HUES64 (cell line): ENCODE measurements at regions not wholly inside any gene's neighbourhood (a gene's known extent, or its start where the extent isn't known, plus 50 kb on each side); places are given as distances from the start of the nearest gene placed in this dataset.

ENCODE experiments used
- H3K27ac ChIP-seq: 2 replicates; pipeline ENCODE4 v1.7.0; 2013; ENCODE audit warnings: low read depth, low read length, inconsistent platforms
- H3K27me3 ChIP-seq: 2 replicates; pipeline ENCODE4 v1.6.1; 2013; ENCODE audit warnings: mild to moderate bottlenecking, low read length; ENCODE audit not compliant: insufficient read depth
- H3K36me3 ChIP-seq: 2 replicates; pipeline ENCODE4 v1.6.1; 2013; ENCODE audit warnings: mild to moderate bottlenecking, low read length; ENCODE audit not compliant: insufficient read depth
- H3K4me1 ChIP-seq: 2 replicates; pipeline ENCODE4 v1.6.1; 2013; ENCODE audit warnings: mild to moderate bottlenecking, low read length, moderate library complexity; ENCODE audit not compliant: insufficient read depth
- H3K4me3 ChIP-seq: 2 replicates; pipeline ENCODE4 v1.5.1; 2013; ENCODE audit warnings: mild to moderate bottlenecking, low read length, moderate library complexity
- H3K9ac ChIP-seq: 2 replicates; pipeline ENCODE4 v1.6.1; 2013; ENCODE audit warnings: mild to moderate bottlenecking, low read depth, low read length
- H3K9me3 ChIP-seq: 2 replicates; pipeline ENCODE4 v1.6.1; 2013; ENCODE audit warnings: low read depth, low read length; ENCODE audit not compliant: insufficient read depth
- WGBS: fragments of 150-250, 120-280 bp; methylation state at CpG from one replicate; pipeline ENCODE4 v1.1.7; 2013; ENCODE audit warnings: missing lambda C conversion rate; 5-methylcytosine and 5-hydroxymethylcytosine counted together

DNA sequence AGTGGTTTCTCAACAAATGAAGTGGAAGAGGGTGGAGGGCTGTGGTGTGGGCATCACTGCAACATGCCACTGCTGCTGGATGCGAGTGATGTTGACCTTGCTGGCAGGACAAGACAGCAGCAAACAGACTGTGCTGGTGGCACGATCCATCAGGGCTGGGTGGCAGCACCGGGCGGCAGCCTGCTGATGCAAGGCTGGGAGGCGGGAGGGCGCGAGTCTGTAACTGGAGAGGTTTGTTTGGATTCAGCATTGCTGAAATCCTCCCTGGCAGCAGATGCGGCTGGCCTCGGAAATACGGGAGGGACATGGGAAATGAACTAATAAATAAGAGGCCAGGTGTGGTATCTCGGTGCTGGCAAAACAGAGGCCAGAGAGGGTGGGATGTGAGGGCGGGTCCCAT lies 224.2 kb downstream of the ENGASE start:
- H3K4me1 ChIP-seq, result no peaks in the 10 kb centered on the region
- no peak overlapping the region for H3K27ac ChIP-seq
- H3K4me3 ChIP-seq, result no peak overlapping the region
- H3K27me3 ChIP-seq, result peaks cover 10% of the 10 kb centered on the region
- WGBS, result 95% methylated on average over 12 of the region's 12 CpGs
- no peaks in the 10 kb centered on the region for H3K9me3 ChIP-seq
- no peak overlapping the region for H3K9ac ChIP-seq
- H3K36me3 ChIP-seq, result no peaks in the 10 kb centered on the region

DNA sequence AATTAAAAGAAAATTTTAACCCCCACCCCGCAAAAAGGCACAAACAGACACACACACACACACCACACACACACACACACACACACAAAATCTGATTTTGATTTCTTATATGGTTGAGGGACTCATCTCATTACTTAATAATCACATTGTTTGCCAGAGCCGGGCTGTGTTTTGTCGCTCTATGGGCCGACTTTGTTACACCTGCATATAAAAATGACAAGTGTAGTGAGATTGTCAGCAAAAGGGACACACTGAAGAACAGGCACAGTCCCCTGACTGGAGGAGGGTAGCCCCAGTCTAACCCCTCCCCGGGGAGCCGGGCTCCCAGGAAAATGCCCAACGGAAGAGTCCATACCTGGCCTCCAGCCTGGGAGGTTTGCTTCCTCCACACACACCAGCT lies 221.6 kb downstream of the ENGASE start:
- Histone ChIP-seq H3K4me3 (no peak overlapping the region), H3K27ac (no peak overlapping the region), H3K4me1 (no peaks in the 10 kb centered on the region), H3K9me3 (no peaks in the 10 kb centered on the region), H3K36me3 (no peaks in the 10 kb centered on the region), H3K9ac (no peak overlapping the region), H3K27me3 (peaks cover 10% of the 10 kb centered on the region)
- WGBS, result 89% methylated on average over 7 of the region's 7 CpGs

DNA sequence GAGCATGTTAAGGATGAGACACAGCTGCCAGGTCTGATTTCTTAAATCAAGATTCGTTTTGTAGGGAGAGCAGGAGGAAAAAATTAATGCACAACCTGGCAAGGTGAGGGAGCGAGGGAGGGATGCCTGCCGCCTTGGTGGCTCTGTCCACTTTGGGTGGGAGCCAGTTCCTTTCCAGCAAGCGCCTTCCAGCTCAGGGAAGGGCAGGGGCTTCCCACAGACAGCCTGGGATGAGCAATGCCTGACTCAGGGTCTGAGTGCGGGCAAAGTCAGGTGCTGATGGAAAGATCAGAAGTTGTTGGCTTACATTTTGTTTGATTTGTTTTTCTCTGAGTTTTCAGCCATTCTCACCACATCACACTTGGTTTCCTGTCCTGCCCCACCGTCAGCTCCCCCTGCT lies 220.7 kb downstream of the ENGASE start:
- no peaks in the 10 kb centered on the region for H3K36me3 ChIP-seq
- H3K4me1 ChIP-seq, result no peaks in the 10 kb centered on the region
- no peaks in the 10 kb centered on the region for H3K9me3 ChIP-seq
- H3K4me3 ChIP-seq, result no peak overlapping the region
- H3K27ac ChIP-seq, result no peak overlapping the region
- peaks cover 10% of the 10 kb centered on the region for H3K27me3 ChIP-seq
- H3K9ac ChIP-seq, result no peak overlapping the region
- WGBS, result 79% methylated on average over 6 of the region's 6 CpGs

DNA sequence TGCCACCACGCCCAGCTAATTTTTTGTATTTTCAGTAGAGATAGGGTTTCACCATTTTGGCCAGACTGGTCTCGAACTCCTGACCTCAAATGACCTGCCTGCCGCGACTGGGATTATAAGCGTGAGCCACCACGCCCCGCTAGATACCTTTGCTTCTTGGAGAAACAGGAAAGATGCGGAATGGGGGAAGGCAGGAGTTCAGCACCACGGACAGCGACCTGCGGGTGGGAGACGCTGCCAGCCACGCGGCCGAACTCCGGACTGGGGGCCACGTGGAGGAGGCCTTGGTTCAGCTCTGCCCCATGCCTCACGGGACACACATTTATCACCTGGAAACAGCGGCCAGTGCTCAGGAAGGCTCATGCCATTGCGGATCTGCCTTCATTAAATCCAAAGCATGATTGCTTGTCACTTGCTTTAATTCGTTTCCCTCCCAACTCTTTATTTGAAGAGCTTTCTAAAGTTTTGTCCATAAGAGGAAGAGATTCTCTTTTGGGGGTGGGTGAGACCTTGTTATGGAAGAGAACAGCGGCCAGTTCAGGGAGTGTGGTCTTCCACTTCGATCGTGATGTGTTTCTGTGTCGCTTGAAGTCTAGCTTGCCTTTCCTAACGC lies 219.9 kb downstream of the ENGASE start:
- H3K9me3 ChIP-seq, result no peaks in the 10 kb centered on the region
- H3K4me3 ChIP-seq, result no peak overlapping the region
- H3K27me3 ChIP-seq, result peaks cover 10% of the 10 kb centered on the region
- H3K4me1 ChIP-seq, result no peaks in the 10 kb centered on the region
- 29% methylated on average over 26 of the region's 26 CpGs for WGBS
- H3K9ac ChIP-seq, result no peak overlapping the region
- no peaks in the 10 kb centered on the region for H3K36me3 ChIP-seq
- no peak overlapping the region for H3K27ac ChIP-seq

DNA sequence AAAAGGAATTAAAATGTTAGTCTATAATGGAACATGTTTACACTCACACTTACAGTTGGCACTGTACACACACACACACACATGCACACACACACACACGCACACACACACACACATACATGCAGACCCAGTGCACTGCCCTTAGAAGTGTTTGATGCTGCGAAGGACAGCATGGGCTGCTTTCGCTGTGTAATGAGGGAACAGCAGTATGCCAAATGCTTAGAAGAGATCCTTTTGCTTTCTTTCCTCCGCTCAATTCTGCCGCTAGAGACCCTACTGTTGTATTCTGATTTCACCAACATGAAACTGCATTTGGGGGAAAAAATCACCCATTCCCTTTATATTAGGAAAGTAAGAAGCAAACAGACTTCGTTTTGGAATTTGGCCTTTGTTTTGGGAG lies 217.9 kb downstream of the ENGASE start:
- peaks cover 10% of the 10 kb centered on the region for H3K27me3 ChIP-seq
- no peaks in the 10 kb centered on the region for H3K36me3 ChIP-seq

DNA sequence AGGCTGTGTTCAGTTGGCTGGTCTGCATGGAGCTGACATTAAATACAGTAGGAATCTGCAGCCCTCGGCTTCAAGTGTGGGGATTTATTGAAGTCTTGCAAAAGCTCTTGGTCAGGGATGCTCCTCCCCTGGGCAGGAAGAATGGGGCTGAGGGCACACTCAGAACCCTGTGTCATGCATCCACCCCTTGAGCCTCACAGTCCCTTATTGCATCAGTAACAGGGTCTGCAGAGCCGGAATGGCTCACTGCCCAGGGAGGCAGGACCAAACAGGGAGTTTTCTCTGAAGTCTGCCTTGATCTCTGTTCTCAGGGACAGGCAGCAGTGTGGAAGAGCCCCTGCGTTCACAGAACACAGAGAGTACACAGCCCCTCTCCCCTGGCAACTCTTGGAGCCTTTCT lies 216.8 kb downstream of the ENGASE start:
- Histone ChIP-seq H3K27me3 (peaks cover 10% of the 10 kb centered on the region), H3K9ac (no peak overlapping the region), H3K4me3 (no peak overlapping the region), H3K36me3 (no peaks in the 10 kb centered on the region), H3K9me3 (no peaks in the 10 kb centered on the region), H3K27ac (no peak overlapping the region), H3K4me1 (no peaks in the 10 kb centered on the region)
- 82% methylated on average over 3 of the region's 3 CpGs for WGBS

More for the DNA sequence above, 217.9 kb downstream of the ENGASE start:
- no peak overlapping the region for H3K27ac ChIP-seq
- H3K9ac ChIP-seq, result no peak overlapping the region
- H3K9me3 ChIP-seq, result no peaks in the 10 kb centered on the region
- WGBS, result 80% methylated on average over 5 of the region's 6 CpGs
- no peaks in the 10 kb centered on the region for H3K4me1 ChIP-seq
- no peak overlapping the region for H3K4me3 ChIP-seq

DNA sequence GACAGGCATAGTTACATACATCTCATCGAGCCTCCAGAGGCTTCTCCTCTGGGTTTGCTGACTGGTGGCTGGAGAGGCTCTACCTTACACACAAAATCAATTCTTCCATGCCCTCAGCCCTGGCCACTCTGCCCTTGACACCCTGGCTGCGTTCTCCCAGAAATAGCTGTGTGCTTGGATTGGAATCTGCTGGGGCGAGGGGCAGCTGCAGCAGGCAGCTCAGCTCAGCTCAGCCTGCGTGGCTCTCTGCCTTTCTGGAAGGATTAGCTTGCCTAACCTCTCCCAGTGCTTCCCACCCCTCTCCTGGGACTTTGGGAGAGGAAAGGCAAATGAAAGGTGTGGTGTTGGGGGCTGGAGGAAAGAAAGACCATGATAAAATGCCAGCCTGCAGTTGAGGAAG lies 216.1 kb downstream of the ENGASE start:
- Histone ChIP-seq H3K9me3 (no peaks in the 10 kb centered on the region), H3K4me3 (no peak overlapping the region), H3K4me1 (no peaks in the 10 kb centered on the region), H3K27ac (no peak overlapping the region), H3K36me3 (no peaks in the 10 kb centered on the region), H3K9ac (no peak overlapping the region), H3K27me3 (peaks cover 10% of the 10 kb centered on the region)
- 77% methylated on average over 4 of the region's 4 CpGs for WGBS

DNA sequence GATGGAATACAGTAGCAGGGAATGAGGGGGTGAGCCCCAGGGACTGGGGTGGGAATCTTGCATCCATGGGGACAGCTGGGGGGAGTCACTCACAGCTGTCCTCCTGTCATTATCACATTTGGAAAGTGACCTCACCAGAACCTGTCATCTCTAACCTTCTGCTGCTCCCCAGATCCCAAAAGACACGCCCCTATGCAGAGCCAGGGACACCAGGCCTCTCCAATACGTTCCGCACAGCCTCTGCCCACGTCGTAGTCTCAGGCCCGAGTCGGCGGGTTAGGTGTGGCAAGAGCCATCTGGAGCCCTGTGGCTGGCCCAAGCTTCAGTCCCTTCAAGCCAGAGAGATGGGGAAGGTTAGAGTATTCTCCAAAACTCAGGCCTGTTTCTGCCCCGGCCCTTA lies 214.3 kb downstream of the ENGASE start:
- Histone ChIP-seq H3K36me3 (no peaks in the 10 kb centered on the region), H3K27me3 (no peaks in the 10 kb centered on the region), H3K4me3 (no peak overlapping the region), H3K9me3 (no peaks in the 10 kb centered on the region), H3K27ac (no peak overlapping the region), H3K9ac (no peak overlapping the region), H3K4me1 (no peaks in the 10 kb centered on the region)
- WGBS, result 90% methylated on average over 9 of the region's 9 CpGs

DNA sequence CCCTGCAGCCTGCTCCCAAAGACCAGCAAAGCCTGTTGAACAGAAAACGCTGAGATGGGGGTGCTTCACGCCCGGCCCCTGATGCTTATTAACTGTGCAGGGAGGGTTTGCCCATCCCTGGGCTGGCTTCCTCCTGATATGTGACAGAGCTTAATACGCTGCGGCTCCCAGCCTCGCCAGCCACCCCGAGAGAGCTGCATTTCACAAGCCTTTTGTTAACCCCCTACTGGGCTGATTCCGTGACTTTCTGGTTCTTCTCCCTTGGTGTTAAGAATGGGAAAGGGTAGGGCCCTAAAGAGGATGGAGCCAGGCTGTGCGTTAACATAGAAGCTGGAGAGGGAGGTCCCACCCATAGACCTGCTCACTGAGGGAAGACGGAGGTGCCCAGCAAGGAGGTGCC lies 211.8 kb downstream of the ENGASE start:
- Histone ChIP-seq H3K4me3 (no peak overlapping the region), H3K27me3 (no peaks in the 10 kb centered on the region), H3K36me3 (no peaks in the 10 kb centered on the region), H3K9me3 (no peaks in the 10 kb centered on the region), H3K4me1 (no peaks in the 10 kb centered on the region), H3K27ac (no peak overlapping the region), H3K9ac (no peak overlapping the region)
- WGBS, result 44% methylated on average over 10 of the region's 10 CpGs

DNA sequence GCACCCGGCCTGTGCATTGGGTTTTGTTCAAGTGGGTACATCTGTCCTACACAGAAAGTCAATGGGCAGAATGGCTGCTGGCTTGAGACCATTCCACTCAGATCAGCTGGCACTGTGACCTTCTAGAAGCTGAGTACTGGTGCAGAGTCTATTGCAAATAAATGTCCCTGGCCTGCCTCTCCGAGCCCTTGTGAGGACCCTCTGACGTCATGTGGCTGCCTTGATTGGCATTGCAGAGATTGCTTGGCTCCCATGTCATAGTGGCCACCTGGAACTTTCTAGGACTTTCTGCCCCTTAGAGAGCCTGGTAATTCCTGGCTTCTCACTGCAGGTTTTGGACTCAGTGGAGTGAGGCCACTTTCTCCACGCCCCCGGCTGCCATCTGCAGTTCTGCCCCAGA lies 211.3 kb downstream of the ENGASE start:
- Histone ChIP-seq H3K27me3 (no peaks in the 10 kb centered on the region), H3K9me3 (no peaks in the 10 kb centered on the region), H3K27ac (no peak overlapping the region)

DNA sequence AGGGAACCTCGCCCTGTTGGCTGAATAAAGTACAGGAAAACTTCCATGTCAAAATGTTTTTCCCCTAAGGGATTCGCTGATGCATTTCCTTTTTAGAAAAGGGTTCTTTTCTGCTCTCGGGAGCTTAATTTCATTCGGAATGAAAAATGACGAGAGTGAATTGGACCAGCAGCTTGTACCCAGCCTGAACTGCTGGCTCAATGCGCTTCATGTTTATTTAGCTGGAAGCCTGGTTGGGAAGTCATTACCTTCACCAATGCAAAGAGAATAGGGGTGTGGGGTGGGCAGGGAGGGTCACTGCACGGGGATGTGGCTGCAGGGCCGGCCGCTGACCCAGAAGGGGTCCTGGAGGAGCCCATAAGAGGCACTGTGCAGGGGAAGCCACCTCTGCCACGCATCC lies 207.7 kb downstream of the ENGASE start:
- Histone ChIP-seq H3K36me3 (no peaks in the 10 kb centered on the region), H3K9me3 (no peaks in the 10 kb centered on the region), H3K4me3 (no peak overlapping the region), H3K27me3 (no peaks in the 10 kb centered on the region), H3K4me1 (no peaks in the 10 kb centered on the region), H3K9ac (no peak overlapping the region), H3K27ac (no peak overlapping the region)
- 85% methylated on average over 10 of the region's 10 CpGs for WGBS

More for the DNA sequence above, 211.3 kb downstream of the ENGASE start:
- Histone ChIP-seq H3K4me3 (no peak overlapping the region), H3K36me3 (no peaks in the 10 kb centered on the region), H3K4me1 (no peaks in the 10 kb centered on the region), H3K9ac (no peak overlapping the region)
- 88% methylated on average over 5 of the region's 5 CpGs for WGBS

DNA sequence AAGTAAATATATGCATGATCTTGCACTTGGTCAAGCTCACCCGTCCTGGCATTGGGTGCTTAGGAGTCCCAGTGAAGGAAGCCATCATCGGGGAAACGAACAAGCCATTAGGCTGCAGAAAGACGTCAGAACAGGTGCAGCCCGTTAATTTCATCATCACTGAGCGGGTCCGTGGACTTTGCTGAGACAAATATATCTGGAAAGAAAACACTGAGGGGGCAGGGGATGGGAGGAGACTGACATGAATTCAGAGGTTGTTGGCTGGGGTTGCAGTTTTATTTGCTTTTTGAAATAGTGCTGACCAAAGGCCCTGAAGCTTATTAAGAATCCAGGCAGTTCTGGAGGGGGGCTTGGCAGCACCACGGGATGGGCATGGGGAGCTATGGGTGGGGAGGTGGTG lies 207.2 kb downstream of the ENGASE start:
- no peaks in the 10 kb centered on the region for H3K4me1 ChIP-seq
- H3K27ac ChIP-seq, result no peak overlapping the region
- no peaks in the 10 kb centered on the region for H3K9me3 ChIP-seq
- no peaks in the 10 kb centered on the region for H3K36me3 ChIP-seq
- H3K27me3 ChIP-seq, result no peaks in the 10 kb centered on the region
- WGBS, result 84% methylated on average over 8 of the region's 8 CpGs
- no peak overlapping the region for H3K4me3 ChIP-seq
- H3K9ac ChIP-seq, result no peak overlapping the region
